ENCODE measurements at regions not wholly inside any gene's neighbourhood (a gene's known extent, or its start where the extent isn't known, plus 50 kb on each side); places are given as distances from the start of the nearest gene placed in this dataset.

DNA sequence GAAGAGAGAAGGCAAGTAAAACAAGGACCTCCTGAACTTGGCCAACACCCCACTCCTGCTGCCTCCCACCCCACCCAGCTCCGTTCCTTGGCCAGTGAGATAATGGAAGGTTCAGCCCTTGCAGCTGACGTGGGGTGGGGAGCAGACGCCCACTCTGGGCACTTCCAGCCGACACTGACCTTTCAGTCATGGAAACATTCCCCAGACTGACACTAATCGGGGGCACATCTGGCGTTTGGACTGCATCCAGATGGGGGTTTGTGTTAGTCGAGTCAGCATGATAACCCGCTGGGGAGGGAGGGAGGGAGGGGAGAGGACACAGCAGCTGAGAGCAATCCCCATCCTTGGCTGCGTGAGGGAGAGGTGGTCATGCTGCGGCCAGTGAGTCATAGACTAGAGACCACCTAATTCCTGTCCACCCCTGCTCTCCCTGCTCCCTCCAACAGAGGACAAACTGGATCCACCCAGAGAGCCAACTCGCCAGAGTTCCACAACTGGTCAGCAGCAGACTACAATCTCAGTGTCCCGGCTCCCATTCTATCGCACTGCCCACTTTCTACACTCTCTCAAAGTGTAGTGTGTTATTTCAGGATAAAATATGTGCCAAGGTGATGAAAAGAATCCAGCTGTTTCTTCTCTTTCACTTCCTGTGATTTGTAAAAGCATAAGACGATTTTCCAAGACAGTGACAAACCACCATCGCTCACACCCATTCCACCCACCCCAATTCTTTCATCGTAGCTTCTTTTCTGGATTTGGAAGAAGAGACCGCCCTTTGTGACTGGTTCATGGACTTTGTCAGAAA lies 115.4 kb upstream of the PKDCC start:
- H3K27ac Mint-ChIP-seq = no peak overlapping the region
- ATAC-seq (no peak), DNase-seq (ENCODE audit: low spot score in 2 of 2) (no peak)
- H3K36me3 Mint-ChIP-seq = no peaks in the 10 kb centered on the region
- no peaks in the 10 kb centered on the region for H3K9me3 Mint-ChIP-seq

DNA sequence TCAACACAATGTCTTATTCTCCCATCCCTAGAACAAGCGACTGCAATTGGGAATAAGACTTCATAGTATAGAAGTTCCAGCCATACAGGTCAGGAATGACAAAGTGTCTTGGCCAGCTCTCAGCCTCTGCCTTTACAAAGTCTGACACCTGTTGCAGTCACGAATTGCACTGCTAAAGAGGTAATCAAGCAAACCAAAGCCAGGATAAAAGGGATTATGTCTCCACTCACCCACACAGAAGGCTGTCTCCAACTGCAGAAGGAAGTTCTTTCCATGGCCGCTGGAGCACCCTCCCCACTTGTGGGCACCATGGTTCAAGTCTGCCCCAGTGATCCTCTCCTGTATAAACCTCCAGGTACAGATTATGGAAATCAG lies 114.8 kb upstream of the PKDCC start:
- ATAC-seq (no peak), DNase-seq (ENCODE audit: low spot score in 2 of 2) (no peak)
- Mint-ChIP-seq H3K36me3 (no peaks in the 10 kb centered on the region), H3K27ac (no peak overlapping the region), H3K9me3 (no peaks in the 10 kb centered on the region)

DNA sequence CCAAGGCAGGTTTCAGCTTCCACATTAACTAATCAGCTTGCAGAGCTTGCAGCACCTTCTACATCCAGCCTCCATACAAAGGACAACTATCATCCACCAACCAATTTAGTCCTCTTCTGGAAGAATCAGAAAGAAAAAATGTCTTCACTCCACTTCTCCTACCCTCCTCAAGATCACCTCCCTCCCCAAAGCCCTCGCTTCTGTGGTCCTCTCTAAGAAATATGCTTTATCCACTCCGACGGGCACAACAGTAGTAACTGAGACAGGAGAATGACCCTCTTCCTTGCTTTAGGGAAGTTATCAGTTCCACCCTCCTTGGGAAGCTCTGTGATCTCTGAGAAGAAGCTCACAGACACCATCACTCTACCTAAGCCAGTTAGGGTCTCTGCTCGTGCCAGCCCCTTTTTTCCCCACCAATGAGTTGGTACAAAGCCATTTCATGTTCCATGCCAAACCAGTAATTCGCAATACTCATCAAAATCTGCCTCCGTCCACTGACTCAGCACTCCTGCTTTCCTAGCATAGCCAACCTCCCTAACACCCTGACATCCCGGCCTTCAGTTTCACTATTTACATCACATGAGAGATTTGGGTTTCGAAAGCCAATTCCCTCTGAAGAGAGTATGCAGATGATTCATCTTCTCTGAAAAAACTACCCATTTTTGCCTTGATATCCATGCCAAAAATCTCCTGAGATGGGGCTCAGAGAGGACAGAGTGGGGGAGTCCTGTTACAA lies 114.1 kb upstream of the PKDCC start:
- DNase-seq (ENCODE audit: low spot score in 2 of 2) (no peak), ATAC-seq (no peak)
- no peaks in the 10 kb centered on the region for H3K9me3 Mint-ChIP-seq
- no peaks in the 10 kb centered on the region for H3K36me3 Mint-ChIP-seq
- no peak overlapping the region for H3K27ac Mint-ChIP-seq

DNA sequence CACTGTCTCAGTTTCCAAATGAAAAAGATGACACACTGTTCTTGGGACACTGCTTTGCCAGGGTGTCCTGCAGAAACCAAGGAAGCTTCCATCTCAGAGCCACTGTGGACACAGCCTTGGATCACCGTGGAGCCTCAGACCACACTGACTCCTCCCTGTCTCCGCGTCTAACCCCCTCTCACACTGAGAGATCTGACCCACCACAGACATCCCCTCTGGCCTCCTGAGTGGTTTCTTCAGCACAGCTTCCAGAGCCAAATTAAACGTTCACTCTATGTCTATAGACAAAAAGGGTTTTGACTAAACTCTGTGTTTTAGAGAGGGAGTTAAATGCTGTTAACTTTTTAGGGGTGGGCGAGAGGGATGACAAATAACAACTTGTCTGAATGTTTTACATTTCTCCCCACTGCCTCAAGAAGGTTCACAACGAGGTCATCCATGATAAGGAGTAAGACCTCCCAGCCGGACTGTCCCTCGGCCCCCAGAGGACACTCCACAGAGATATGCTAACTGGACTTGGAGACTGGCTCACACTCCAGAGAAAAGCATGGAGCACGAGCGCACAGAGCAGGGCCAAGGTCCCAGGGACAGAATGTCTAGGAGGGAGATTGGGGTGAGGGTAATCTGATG lies 113.4 kb upstream of the PKDCC start:
- no peaks in the 10 kb centered on the region for H3K36me3 Mint-ChIP-seq
- DNase-seq (ENCODE audit: low spot score in 2 of 2) (no peak), ATAC-seq (no peak)
- H3K27ac Mint-ChIP-seq = no peak overlapping the region
- H3K9me3 Mint-ChIP-seq = no peaks in the 10 kb centered on the region

DNA sequence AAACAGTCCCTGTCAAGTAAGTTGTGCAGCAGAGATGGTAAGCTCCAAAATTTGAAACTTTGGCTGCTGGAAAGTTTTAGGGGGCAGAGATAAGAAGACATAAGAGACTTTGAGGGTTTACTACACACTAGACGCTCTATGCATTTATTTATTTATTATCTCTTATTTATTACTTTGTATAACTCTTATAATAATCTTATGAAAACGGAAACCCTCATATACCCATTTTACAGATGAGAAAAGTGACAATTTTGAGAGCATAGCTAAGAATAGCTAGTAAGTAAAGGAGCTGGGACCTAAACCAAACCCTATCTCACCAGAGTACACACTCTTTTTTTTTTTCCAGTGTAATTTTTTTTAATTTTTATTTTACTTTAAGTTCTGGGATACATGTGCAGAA lies 112.8 kb upstream of the PKDCC start:
- Mint-ChIP-seq H3K9me3 (no peaks in the 10 kb centered on the region), H3K27ac (no peak overlapping the region), H3K36me3 (no peaks in the 10 kb centered on the region)
- no peak for ATAC-seq
- DNase-seq (ENCODE audit: low spot score in 2 of 2) = no peak

DNA sequence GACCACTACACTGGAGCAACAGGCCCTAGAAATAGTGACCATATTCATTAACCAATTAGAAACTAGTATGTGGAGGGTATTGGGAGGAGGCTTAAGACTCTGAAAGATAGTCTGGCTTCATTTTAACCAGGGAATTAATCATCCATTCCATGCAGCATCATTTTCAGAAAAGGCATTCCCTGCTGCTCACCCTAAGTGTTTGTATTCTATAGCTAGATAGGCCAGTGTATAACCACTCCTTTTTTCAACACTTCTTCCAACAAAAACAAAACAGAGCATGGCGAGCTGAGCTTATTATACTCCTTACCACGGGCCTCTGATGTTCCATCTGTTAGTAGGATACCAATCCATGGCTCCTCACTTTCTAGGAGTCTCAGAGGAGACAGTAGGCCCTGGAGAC lies 112.0 kb upstream of the PKDCC start:
- DNase-seq (ENCODE audit: low spot score in 2 of 2) (no peak), ATAC-seq (no peak)
- H3K9me3 Mint-ChIP-seq = no peaks in the 10 kb centered on the region
- no peaks in the 10 kb centered on the region for H3K36me3 Mint-ChIP-seq
- H3K27ac Mint-ChIP-seq = no peak overlapping the region

DNA sequence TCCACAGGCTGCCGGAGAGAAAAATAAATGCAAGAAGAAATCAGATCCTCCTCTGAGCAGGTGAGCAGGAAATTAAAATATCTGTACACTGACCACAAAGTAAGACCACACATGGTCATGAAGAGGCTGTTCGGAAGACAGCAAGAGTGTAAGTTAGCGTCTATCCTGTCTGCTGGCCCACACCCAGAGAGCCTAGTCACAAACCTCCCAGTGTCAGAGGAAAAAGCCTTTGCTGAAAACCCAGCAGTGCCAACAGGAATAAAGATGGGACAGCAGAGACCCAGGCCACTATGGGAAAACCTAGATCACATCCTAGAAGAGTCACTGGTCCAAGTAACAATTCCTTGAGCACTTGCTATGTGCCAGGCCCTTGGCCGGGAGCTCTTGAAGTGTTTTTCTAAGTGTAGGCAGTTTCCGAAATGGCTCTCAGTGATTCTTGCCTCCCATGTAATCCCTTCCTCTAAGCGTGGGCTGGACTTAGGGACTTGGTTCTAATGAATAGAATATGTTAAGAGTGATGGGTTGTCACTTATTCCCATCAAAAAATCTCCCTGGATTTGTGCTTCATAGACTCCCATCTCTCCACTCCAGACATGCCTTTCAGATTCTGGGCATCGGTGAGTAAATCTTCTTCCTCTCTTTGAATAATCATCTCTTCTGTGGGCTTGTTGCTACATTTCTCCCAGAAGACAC lies 110.9 kb upstream of the PKDCC start:
- Mint-ChIP-seq H3K36me3 (no peaks in the 10 kb centered on the region), H3K27ac (no peak overlapping the region), H3K9me3 (no peaks in the 10 kb centered on the region)
- ATAC-seq (no peak), DNase-seq (ENCODE audit: low spot score in 2 of 2) (no peak)

DNA sequence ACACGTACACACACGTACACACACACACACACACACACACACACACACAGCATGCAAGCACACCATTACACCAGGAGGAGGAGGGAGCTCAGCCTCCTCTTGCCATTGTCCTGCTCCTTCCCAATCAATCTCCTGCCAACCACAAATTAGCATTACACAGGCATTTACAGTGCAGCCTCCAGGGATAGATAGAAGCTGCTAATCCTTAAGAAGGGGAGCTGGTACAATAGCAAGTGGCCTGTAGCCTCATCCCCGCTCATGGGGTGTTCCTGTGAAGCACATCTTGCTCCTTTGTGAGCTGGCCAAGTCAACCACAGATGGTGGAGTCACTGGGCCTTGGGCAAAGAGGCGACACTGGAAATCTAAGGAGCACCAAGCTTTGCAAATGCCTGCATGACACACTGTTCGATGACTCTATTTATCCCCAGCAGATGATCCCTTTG lies 110.3 kb upstream of the PKDCC start:
- ATAC-seq (no peak), DNase-seq (ENCODE audit: low spot score in 2 of 2) (no peak)
- Mint-ChIP-seq H3K9me3 (no peaks in the 10 kb centered on the region), H3K27ac (no peak overlapping the region), H3K36me3 (no peaks in the 10 kb centered on the region)

DNA sequence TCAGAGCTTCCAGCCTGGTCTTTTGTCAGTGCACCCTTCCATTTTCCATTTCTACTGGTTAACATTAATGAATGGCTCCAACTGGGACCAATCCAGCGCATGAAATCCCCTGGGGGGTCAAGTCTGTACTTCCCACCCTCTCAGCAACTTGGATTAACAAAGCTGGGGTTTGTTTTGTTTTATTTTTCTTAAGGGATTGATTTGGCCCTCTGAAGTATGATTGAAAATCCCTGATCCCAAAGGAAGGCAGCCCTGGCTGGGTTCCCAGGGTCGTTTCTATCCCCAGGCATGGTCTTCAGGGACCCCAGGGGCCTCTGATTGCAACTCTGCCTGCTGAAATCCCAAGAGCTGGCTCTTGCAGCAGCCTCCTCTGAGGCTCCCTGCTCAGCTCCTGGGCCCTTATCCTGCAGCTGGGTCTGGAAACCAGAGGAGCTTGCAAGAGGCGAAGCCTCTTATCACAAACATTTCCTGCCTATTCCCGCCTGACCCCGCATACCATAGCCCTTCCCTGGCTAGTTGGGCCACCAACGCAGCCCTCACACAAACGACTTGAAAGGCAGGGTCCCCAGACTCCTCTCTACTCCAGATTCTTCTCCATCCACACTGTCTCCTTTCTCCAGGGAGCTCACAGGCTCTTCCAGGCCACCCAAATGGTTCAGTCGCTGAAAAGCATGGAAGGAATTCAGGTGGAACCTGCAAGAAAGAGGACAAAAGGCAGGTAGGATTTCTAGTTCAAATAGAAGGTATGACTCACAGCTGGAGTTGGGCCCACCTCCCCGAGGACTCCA lies 109.7 kb upstream of the PKDCC start:
- no peaks in the 10 kb centered on the region for H3K9me3 Mint-ChIP-seq
- no peaks in the 10 kb centered on the region for H3K36me3 Mint-ChIP-seq
- DNase-seq (ENCODE audit: low spot score in 2 of 2) (no peak), ATAC-seq (no peak)
- peak overlapping the region in 1 of 2 donors; percentile 6 for H3K27ac Mint-ChIP-seq

DNA sequence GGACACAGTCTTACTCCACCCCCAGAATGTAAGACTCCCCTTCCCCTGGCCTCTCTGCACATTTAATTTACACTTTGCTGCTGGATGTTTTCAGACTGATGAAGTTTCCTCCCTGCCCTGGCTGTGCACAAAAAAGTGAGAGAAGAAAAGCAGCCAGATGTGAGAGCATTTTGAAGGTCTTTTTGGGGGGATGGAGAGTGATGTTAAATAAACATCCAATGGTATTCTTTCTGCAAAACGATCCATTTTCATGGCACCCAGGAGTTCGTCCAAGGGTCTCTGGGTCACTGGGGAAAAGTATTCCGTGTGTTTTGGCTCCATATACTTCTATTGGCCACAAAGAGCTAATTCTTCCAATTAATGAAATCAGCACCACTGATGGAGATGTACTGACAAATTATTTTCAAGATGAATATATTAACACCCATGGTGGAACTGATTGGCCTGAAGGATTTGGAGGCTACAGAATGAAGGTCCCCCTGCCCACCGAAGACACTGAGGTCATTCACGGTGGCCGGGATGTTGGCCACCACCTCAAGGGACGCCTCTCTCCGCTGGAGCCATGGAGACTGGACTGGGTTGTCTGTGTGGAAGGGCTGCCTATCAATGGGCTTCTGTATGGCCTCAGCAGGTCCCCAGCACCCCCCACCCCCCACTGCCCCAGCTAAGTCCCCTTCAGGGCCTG lies 107.6 kb upstream of the PKDCC start:
- no peak for ATAC-seq
- DNase-seq (ENCODE audit: low spot score in 2 of 2) = no peak
- Mint-ChIP-seq H3K9me3 (no peaks in the 10 kb centered on the region), H3K36me3 (no peaks in the 10 kb centered on the region), H3K27ac (peak overlapping the region in 1 of 2 donors; percentile 13)

DNA sequence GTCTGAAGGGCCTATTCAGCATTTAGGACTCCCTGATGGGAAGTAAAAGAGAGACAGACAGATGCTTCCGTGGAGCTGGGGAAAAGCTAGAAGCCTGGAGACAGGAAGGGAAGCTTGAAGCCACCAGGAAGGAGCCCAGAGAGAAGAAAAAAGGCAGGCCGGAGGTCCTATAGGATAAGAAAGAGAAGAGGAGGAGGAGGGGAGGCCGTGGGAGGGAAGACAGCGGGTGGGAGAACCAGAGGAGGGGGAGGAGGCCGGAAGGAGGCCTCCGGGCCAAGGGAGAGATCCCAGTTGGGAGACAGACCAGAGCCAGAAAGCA lies 107.1 kb upstream of the PKDCC start:
- no peak overlapping the region for H3K27ac Mint-ChIP-seq
- DNase-seq (ENCODE audit: low spot score in 2 of 2) = no peak
- no peaks in the 10 kb centered on the region for H3K9me3 Mint-ChIP-seq
- H3K36me3 Mint-ChIP-seq = no peaks in the 10 kb centered on the region
- no peak for ATAC-seq

DNA sequence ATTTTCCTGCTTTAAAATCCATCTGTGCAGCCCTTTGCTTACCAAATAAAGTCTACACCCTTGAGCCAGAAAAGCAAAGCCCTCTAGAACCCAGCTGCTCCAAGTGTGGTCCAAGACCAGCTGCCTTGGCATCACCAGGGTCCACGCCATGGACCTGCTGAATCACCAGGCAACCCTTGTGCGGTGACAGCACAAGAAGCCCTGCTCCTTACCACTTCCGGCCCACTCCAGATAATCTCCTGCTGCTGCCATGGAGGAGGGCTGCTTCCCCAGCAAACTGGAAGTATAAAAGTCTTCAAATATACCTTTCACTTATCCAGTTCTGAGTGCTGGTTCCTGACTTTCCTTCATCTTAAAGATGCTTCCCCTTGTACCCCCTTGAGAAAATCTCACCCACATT lies 106.0 kb upstream of the PKDCC start:
- H3K9me3 Mint-ChIP-seq = no peaks in the 10 kb centered on the region
- DNase-seq (ENCODE audit: low spot score in 2 of 2) = no peak
- no peaks in the 10 kb centered on the region for H3K36me3 Mint-ChIP-seq
- H3K27ac Mint-ChIP-seq = no peak overlapping the region
- no peak for ATAC-seq

DNA sequence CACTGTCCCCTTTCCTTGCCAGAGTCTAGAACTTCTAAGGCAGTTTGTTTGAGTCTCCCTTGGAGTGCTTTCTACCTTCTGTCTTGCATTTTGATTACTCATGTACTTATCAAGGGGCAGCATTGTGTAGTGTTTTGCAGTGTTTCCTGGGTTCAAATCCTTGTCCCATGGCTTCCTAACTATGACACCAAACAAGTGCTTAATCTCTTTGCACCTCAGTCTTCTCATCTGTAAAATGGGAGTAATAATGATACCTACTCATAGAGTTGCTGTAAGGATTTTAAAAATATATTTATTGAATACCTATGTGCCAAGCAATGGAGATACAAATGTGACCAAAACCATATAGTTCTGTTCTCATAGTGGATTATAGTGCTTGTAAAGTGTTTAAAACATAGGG lies 105.5 kb upstream of the PKDCC start:
- H3K27ac Mint-ChIP-seq = no peak overlapping the region
- ATAC-seq (no peak), DNase-seq (ENCODE audit: low spot score in 2 of 2) (no peak)
- no peaks in the 10 kb centered on the region for H3K36me3 Mint-ChIP-seq
- no peaks in the 10 kb centered on the region for H3K9me3 Mint-ChIP-seq

DNA sequence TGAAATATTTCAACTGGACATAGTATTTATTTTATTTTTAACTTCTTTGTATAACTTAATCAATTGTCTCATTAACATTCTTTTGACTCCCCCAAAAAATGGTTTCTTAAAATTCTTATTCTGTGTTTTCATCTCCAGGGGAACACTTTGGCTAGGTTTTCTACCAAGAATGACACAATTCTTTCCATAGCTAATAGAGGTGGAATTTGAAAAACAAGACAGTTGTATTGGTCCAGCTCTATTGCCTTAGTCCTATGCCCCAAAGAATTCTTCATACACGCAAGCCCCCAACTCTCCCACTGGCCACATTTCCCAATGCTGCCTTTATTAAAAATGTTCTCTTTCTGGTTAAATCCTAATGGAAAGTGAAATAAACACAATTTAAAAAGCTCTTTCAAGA lies 104.7 kb upstream of the PKDCC start:
- ATAC-seq = no peak
- DNase-seq (ENCODE audit: low spot score in 2 of 2) = no peak
- no peaks in the 10 kb centered on the region for H3K36me3 Mint-ChIP-seq
- no peak overlapping the region for H3K27ac Mint-ChIP-seq
- H3K9me3 Mint-ChIP-seq = no peaks in the 10 kb centered on the region

DNA sequence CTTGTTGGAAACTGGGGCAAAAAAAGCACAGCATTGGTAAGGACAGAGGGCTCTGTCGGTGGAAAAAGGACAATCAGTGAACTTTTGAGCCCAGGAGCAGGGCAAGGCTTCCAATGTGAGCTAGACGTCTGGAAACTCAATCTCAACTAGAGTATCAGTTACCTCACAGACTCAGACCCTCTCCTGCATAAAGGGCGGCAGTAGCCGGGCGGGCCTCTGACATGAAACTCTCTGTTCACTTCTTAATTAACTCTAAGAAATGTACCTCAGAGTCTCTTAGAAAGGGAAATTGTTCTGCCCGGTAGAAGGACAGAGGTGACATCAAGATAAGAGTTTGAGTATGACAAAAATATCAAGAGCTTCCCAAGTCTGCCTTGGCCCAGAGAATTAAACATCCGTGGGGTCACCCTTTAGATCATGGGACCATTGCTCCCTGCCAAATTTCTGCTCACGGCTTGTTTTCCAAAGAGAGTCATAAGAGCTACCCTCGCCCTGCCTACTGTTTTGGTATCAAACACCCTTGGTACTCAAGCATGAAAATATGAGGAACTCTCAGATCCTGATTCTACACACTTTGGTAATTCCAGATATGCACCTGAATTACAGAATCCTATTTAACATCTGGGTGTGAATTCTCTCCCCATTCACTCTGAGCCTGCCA lies 103.5 kb upstream of the PKDCC start:
- DNase-seq (ENCODE audit: low spot score in 2 of 2) (no peak), ATAC-seq (no peak)
- Mint-ChIP-seq H3K36me3 (no peaks in the 10 kb centered on the region), H3K27ac (no peak overlapping the region), H3K9me3 (no peaks in the 10 kb centered on the region)
